Activated CD8-positive, alpha-beta T cell treated with anti-CD3 and anti-CD28 coated beads for 36 hours (primary cell): ENCODE measurements at regions not wholly inside any gene's neighbourhood (a gene's known extent, or its start where the extent isn't known, plus 50 kb on each side); places are given as distances from the start of the nearest gene placed in this dataset.
"Not testable (repeated sequence)": the region's sequence is repeated elsewhere in the genome, so short reads cannot be mapped to it uniquely, and the experiment has no call there.

ENCODE experiments used
- ATAC-seq: fragments of 200-7000 bp; cut with Tn5 transposase; one replicate; pipeline ENCODE4 v1.10.0; 2021; ENCODE audit warnings: mild to moderate bottlenecking, moderate library complexity
- CTCF ChIA-PET: fragments of 350-600 bp; sonication (Branson Sonifier 250); formaldehyde crosslinking; loops from one replicate; lab custom pipeline; 2021; ENCODE audit warnings: antibody characterized with exemption; lab: Charles Lee
- POLR2A ChIA-PET: fragments of 350-600 bp; sonication (Branson Sonifier 250); formaldehyde crosslinking; loops from one replicate; lab custom pipeline; 2021; ENCODE audit warnings: antibody characterized with exemption; lab: Charles Lee
- DNase-seq: peaks from one replicate; pipeline ENCODE4 v3.0.0-alpha.2; 2020
- H3K27ac Mint-ChIP-seq: one replicate; pipeline ENCODE4 v1.8.0; 2021; ENCODE audit warnings: mild to moderate bottlenecking, mixed read lengths
- H3K27me3 Mint-ChIP-seq: one replicate; pipeline ENCODE4 v1.8.0; 2021; ENCODE audit warnings: mixed read lengths
- H3K36me3 Mint-ChIP-seq: one replicate; pipeline ENCODE4 v1.8.0; 2021; ENCODE audit warnings: low read depth, mixed read lengths
- H3K4me1 Mint-ChIP-seq: one replicate; pipeline ENCODE4 v1.8.0; 2021; ENCODE audit warnings: low read depth, mixed read lengths
- H3K4me3 Mint-ChIP-seq: one replicate; pipeline ENCODE4 v1.8.0; 2021; ENCODE audit warnings: mild to moderate bottlenecking, moderate library complexity, mixed read lengths
- H3K9me3 Mint-ChIP-seq: one replicate; pipeline ENCODE4 v1.8.0; 2021; ENCODE audit warnings: mixed read lengths
- CTCF ChIP-seq: fragments of 200-600 bp; IDR thresholded peaks from one replicate; pipeline ENCODE4 v1.8.0; 2022; ENCODE audit warnings: antibody characterized with exemption, mild to moderate bottlenecking
- intact Hi-C: fragments of 100-400 bp; cut with micrococcal nuclease; formaldehyde crosslinking; loops from one replicate; pipeline ENCODE4 v1.10.0; 2022

- H3K36me3 Mint-ChIP-seq: no peaks in the 10 kb centered on the region
- no peaks in the 10 kb centered on the region for H3K4me1 Mint-ChIP-seq
- no peak for TF ChIP-seq CTCF
- no peak for ATAC-seq
- no peak overlapping the region for H3K27ac Mint-ChIP-seq
- intact Hi-C loops: no loop called here
- DNase-seq: no peak
- no peak overlapping the region for H3K4me3 Mint-ChIP-seq
- ChIA-PET CTCF (interaction anchor here (0.7 to 1.0 kb wide), 2 partner anchors 15 to 353 kb away, joined by 3 read pairs; no protein-coding TSS in a partner anchor), POLR2A (no interaction called here)
- H3K27me3 Mint-ChIP-seq: peaks cover 6% of the 10 kb centered on the region
- no peaks in the 10 kb centered on the region for H3K9me3 Mint-ChIP-seq
These were observed 427.0 kb upstream of the DDI1 start for GRCh38 chr11:103609117-103610066.

GRCh38 chr11:103610435-103610834 is 426.0 kb upstream of the DDI1 start:
- TF ChIP-seq CTCF: no peak
- H3K4me1 Mint-ChIP-seq: no peaks in the 10 kb centered on the region
- H3K9me3 Mint-ChIP-seq: no peaks in the 10 kb centered on the region
- H3K27me3 Mint-ChIP-seq: peaks cover 4% of the 10 kb centered on the region
- CTCF ChIA-PET: no interaction called here
- POLR2A ChIA-PET: no interaction called here
- H3K36me3 Mint-ChIP-seq: no peaks in the 10 kb centered on the region
- no peak for DNase-seq
- no peak for ATAC-seq
- H3K4me3 Mint-ChIP-seq: no peak overlapping the region
- intact Hi-C loops: no loop called here
- H3K27ac Mint-ChIP-seq: no peak overlapping the region

GRCh38 chr11:103611526-103612260 is 424.7 kb upstream of the DDI1 start:
- intact Hi-C loops, H3K27ac Mint-ChIP-seq, H3K36me3 Mint-ChIP-seq, H3K27me3 Mint-ChIP-seq, H3K9me3 Mint-ChIP-seq, H3K4me3 Mint-ChIP-seq, DNase-seq, ATAC-seq, CTCF ChIA-PET, POLR2A ChIA-PET, H3K4me1 Mint-ChIP-seq: not testable (repeated sequence)

GRCh38 chr11:103612451-103612850 is 424.0 kb upstream of the DDI1 start:
- H3K36me3 Mint-ChIP-seq, H3K9me3 Mint-ChIP-seq, H3K27me3 Mint-ChIP-seq, H3K27ac Mint-ChIP-seq, intact Hi-C loops, ATAC-seq, CTCF ChIA-PET, DNase-seq, POLR2A ChIA-PET, H3K4me1 Mint-ChIP-seq, H3K4me3 Mint-ChIP-seq: not testable (repeated sequence)

- H3K9me3 Mint-ChIP-seq, H3K27me3 Mint-ChIP-seq, intact Hi-C loops, H3K36me3 Mint-ChIP-seq, DNase-seq, ATAC-seq, H3K4me1 Mint-ChIP-seq, H3K27ac Mint-ChIP-seq, CTCF ChIA-PET, POLR2A ChIA-PET, H3K4me3 Mint-ChIP-seq: not testable (repeated sequence)
These were observed 419.9 kb upstream of the DDI1 start for GRCh38 chr11:103616586-103616985.

- TF ChIP-seq CTCF: no peak
- Mint-ChIP-seq H3K36me3 (no peaks in the 10 kb centered on the region), H3K4me1 (no peaks in the 10 kb centered on the region), H3K4me3 (no peak overlapping the region), H3K27ac (no peak overlapping the region), H3K9me3 (no peaks in the 10 kb centered on the region), H3K27me3 (no peaks in the 10 kb centered on the region)
- ATAC-seq (no peak), DNase-seq (no peak)
- POLR2A ChIA-PET: no interaction called here
- CTCF ChIA-PET: no interaction called here
- intact Hi-C loops: no loop called here
These were observed 417.9 kb upstream of the DDI1 start for GRCh38 chr11:103618528-103618927.
